ENCODE measurements at regions not wholly inside any gene's neighbourhood (a gene's known extent, or its start where the extent isn't known, plus 50 kb on each side); places are given as distances from the start of the nearest gene placed in this dataset.

DNA sequence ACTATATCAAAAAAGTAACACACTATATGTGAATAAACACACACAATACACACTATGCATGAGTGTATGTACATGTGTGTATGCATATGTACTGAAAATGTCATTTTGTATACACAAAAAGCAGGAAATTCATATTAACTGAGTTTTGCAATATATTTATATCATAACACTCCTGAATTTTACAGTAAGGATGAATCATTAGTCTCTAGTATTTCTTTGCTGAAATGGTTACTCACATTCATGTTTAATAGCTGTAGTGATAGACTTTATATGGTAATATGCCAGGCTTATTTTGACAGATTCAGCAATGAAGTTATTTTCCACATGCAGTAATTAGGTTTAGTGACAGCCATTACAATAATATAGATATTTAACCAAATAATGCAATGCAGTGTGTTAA is 1216.2 kb upstream of the CITED2 start:
- TF ChIP-seq, protein P1, sequence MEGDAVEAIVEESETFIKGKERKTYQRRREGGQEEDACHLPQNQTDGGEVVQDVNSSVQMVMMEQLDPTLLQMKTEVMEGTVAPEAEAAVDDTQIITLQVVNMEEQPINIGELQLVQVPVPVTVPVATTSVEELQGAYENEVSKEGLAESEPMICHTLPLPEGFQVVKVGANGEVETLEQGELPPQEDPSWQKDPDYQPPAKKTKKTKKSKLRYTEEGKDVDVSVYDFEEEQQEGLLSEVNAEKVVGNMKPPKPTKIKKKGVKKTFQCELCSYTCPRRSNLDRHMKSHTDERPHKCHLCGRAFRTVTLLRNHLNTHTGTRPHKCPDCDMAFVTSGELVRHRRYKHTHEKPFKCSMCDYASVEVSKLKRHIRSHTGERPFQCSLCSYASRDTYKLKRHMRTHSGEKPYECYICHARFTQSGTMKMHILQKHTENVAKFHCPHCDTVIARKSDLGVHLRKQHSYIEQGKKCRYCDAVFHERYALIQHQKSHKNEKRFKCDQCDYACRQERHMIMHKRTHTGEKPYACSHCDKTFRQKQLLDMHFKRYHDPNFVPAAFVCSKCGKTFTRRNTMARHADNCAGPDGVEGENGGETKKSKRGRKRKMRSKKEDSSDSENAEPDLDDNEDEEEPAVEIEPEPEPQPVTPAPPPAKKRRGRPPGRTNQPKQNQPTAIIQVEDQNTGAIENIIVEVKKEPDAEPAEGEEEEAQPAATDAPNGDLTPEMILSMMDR (IDR thresholded peaks at IDR 0.05; ENCODE audit: low read length) = no peak
- no peak for TF ChIP-seq EZH2 (IDR thresholded peaks at IDR 0.05; ENCODE audit: borderline replicate concordance, low read length)
